ENCODE measurements at regions not wholly inside any gene's neighbourhood (a gene's known extent, or its start where the extent isn't known, plus 50 kb on each side); places are given as distances from the start of the nearest gene placed in this dataset.
"Not testable (repeated sequence)": the region's sequence is repeated elsewhere in the genome, so short reads cannot be mapped to it uniquely, and the experiment has no call there.

DNA sequence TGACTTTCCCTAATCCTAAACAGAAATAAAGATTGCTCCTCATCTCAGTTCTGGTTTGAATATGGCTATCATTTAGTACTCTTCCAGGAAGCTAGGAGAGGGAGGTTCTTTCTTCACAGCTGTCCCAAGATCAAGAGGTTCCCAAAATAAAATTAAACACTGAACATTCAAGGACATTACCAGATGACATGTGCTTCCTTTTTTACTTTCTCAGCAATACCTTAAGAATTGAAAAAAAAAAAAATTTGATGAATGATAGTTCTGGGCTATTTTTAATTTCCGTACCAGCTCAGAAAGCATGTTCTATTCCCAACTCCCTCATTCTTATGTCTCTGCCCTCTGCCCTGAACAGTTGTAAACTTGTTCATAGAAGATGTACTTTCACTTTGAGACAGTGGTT is 61.7 kb upstream of the MYL1 start:
- 52 to 56% methylated on average over 1 of the region's 1 CpG for WGBS, 2 donors
- DNase-seq (ENCODE audit: low spot score in 2 of 2): no peak
- Histone ChIP-seq H3K9me3 (peaks cover 0 to 4% (median 0%) of the 10 kb centered on the region in 4 donors), H3K27ac (no peak overlapping the region), H3K27me3 (no peaks in the 10 kb centered on the region), H3K36me3 (no peaks in the 10 kb centered on the region), H3K4me1 (no peaks in the 10 kb centered on the region), H3K4me3 (no peak overlapping the region)
- no peak for TF ChIP-seq EP300 (IDR thresholded peaks at IDR 0.05)
- no peak for TF ChIP-seq POLR2A (IDR thresholded peaks at IDR 0.05)
- TF ChIP-seq, protein P1, sequence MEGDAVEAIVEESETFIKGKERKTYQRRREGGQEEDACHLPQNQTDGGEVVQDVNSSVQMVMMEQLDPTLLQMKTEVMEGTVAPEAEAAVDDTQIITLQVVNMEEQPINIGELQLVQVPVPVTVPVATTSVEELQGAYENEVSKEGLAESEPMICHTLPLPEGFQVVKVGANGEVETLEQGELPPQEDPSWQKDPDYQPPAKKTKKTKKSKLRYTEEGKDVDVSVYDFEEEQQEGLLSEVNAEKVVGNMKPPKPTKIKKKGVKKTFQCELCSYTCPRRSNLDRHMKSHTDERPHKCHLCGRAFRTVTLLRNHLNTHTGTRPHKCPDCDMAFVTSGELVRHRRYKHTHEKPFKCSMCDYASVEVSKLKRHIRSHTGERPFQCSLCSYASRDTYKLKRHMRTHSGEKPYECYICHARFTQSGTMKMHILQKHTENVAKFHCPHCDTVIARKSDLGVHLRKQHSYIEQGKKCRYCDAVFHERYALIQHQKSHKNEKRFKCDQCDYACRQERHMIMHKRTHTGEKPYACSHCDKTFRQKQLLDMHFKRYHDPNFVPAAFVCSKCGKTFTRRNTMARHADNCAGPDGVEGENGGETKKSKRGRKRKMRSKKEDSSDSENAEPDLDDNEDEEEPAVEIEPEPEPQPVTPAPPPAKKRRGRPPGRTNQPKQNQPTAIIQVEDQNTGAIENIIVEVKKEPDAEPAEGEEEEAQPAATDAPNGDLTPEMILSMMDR (IDR thresholded peaks at IDR 0.05): no peak

DNA sequence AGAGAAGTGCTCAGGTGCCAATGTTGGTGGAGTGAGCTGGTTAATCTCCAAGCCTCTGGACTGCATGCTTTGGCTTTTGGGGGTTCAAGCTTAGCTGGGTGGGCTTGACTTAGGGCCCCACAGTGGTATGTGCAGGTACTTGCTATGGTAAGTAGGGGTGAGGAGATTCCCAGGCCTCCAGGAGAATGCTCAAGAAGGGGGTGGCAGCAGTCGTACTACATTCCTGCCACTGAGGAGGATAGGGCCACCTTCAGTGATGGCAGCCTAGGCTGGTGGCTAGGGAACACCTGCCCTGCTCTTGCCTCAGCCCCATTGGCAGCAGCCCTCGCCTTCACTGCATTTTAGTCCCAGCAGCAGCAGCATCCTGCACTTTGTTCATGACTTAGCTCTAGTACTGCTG is 55.6 kb upstream of the MYL1 start:
- 78 to 100% methylated on average over 2 of the region's 2 CpGs for WGBS, 2 donors
- no peaks in the 10 kb centered on the region for H3K9me3 ChIP-seq
- DNase-seq (ENCODE audit: low spot score in 2 of 2): no peak
- no peak for TF ChIP-seq POLR2A (IDR thresholded peaks at IDR 0.05)
- no peak for TF ChIP-seq EP300 (IDR thresholded peaks at IDR 0.05)
- TF ChIP-seq, protein P1 (IDR thresholded peaks at IDR 0.05): no peak
- no peaks in the 10 kb centered on the region for H3K36me3 ChIP-seq
- H3K27ac ChIP-seq: no peak overlapping the region
- H3K4me3 ChIP-seq: no peak overlapping the region
- H3K4me1 ChIP-seq: no peaks in the 10 kb centered on the region
- H3K27me3 ChIP-seq: no peaks in the 10 kb centered on the region

DNA sequence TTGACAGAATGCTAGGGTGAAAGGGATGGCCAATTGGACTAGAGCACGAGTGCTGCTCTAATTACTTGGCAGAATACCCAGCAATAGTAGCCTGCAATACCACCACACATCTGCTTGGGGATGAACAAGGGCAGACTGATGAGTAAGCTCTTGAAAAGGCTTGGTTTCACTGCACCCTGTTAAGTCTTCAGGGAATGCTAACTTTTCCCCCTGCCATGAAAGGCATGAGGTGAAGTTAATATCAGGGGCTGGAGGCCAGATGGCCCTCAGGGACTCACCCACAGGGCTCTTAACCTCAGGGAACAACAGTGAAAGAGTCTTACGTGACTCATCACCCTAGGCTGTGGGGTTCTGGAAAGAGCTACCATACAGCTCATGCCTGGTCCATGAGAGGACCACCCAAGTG is 51.7 kb upstream of the MYL1 start:
- TF ChIP-seq EP300 (IDR thresholded peaks at IDR 0.05) (no peak), POLR2A (IDR thresholded peaks at IDR 0.05) (no peak)
- TF ChIP-seq, protein P1 (IDR thresholded peaks at IDR 0.05): no peak
- H3K36me3 ChIP-seq: no peaks in the 10 kb centered on the region
- H3K27me3 ChIP-seq: no peaks in the 10 kb centered on the region
- no peaks in the 10 kb centered on the region for H3K9me3 ChIP-seq
- no peak overlapping the region for H3K27ac ChIP-seq
- 34 to 46% methylated on average over 2 of the region's 2 CpGs for WGBS, 2 donors
- no peaks in the 10 kb centered on the region for H3K4me1 ChIP-seq
- DNase-seq (ENCODE audit: low spot score in 2 of 2): peak in 1 of 2 donors; percentile 25
- no peak overlapping the region for H3K4me3 ChIP-seq

DNA sequence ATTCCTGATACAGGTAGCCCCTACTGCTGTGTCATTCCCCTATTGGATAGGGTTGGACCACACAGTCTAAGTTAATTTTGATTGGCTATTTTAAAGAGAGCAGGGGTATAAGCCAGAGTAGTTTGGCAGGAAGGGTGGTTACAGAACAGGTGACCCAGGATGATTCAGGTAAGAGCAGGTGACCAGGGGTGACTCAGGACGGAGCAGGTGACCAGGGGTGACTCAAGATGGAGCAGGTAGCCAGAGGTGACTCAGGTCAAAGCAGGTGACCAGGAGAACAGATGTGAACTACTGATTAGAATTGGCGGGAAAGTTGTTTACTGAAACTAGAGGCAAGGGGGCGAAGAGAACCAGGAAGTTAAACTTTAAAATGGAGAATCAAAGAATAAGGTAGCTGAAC is 50.5 kb upstream of the MYL1 start:
- not testable (repeated sequence) for H3K4me1 ChIP-seq; H3K27ac ChIP-seq; DNase-seq (ENCODE audit: low spot score in 2 of 2); H3K4me3 ChIP-seq; H3K36me3 ChIP-seq; H3K9me3 ChIP-seq; H3K27me3 ChIP-seq
- WGBS, 2 donors: 77 to 88% methylated on average over 3 of the region's 3 CpGs
